ENCODE measurements at regions not wholly inside any gene's neighbourhood (a gene's known extent, or its start where the extent isn't known, plus 50 kb on each side); places are given as distances from the start of the nearest gene placed in this dataset.

DNA sequence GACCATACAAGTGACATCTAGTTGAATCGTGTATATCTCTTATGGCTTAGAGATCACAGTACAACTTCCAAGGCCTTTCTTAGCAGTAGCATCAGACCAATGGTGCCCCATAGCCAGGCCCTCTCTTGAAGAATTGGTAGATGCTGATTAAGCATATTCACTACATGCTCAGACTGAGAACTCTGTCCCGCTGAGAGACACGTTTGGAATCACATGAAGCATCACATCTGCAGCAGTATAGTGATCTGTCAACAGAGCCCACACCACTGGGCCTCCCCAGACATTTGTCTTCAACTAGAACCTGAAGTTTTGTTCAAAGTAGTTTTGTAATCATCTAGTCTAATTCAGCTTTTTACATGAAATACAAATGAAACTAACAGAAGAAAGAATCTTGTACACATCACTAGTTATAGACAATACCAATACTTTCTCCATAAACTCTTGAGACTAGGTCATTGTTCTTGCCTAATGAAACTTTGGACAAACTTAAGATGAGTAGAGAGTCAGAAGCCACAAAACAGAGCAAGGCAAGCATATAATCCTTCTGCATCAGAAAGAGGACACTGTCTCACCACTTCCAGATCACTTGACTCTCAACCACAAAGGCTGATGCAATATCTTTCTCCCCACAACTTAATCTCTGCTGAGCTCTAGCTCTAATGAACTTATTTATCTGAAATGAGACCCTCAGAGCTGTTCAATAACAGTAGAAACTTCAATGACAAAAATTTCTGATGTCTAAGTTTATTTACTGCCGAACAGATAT, 182.7 kb downstream of the TBX18 start:
- H3K9me3 Mint-ChIP-seq, result peaks cover 17% of the 10 kb centered on the region
- no peak for DNase-seq
- WGBS, 2 experiments (ENCODE audit: insufficient coverage in 1 of 2, insufficient read length in 1 of 2), result 89 to 93% methylated on average over 3 to 4 of the region's 4 CpGs
- H3K27ac Mint-ChIP-seq, result no peak overlapping the region
- H3K27ac ChIP-seq (ENCODE audit: low read depth, low read length), result no peak overlapping the region
- no peaks in the 10 kb centered on the region for H3K36me3 ChIP-seq (ENCODE audit: control insufficient read depth, insufficient read depth, low read length)
- H3K27me3 ChIP-seq (ENCODE audit: control insufficient read depth, insufficient read depth, low read length, poor library complexity, severe bottlenecking), result no peaks in the 10 kb centered on the region
- TF ChIP-seq, protein P1, sequence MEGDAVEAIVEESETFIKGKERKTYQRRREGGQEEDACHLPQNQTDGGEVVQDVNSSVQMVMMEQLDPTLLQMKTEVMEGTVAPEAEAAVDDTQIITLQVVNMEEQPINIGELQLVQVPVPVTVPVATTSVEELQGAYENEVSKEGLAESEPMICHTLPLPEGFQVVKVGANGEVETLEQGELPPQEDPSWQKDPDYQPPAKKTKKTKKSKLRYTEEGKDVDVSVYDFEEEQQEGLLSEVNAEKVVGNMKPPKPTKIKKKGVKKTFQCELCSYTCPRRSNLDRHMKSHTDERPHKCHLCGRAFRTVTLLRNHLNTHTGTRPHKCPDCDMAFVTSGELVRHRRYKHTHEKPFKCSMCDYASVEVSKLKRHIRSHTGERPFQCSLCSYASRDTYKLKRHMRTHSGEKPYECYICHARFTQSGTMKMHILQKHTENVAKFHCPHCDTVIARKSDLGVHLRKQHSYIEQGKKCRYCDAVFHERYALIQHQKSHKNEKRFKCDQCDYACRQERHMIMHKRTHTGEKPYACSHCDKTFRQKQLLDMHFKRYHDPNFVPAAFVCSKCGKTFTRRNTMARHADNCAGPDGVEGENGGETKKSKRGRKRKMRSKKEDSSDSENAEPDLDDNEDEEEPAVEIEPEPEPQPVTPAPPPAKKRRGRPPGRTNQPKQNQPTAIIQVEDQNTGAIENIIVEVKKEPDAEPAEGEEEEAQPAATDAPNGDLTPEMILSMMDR (conservative IDR thresholded peaks at IDR 0.05), result no peak
- H3K9ac ChIP-seq (ENCODE audit: extremely low read depth, low read length, poor library complexity, severe bottlenecking), result no peak overlapping the region
- H3K27me3 Mint-ChIP-seq (ENCODE audit: insufficient read depth), result no peaks in the 10 kb centered on the region
- H3K9me3 ChIP-seq (ENCODE audit: control insufficient read depth, low read length), result peaks cover 13% of the 10 kb centered on the region
- no peak overlapping the region for H3K4me3 ChIP-seq (ENCODE audit: low read length)
- H3K4me1 Mint-ChIP-seq, result peaks cover 6% of the 10 kb centered on the region
- H3K36me3 Mint-ChIP-seq (ENCODE audit: low read depth), result no peaks in the 10 kb centered on the region
- H3K4me3 Mint-ChIP-seq, result no peak overlapping the region
- H3K4me1 ChIP-seq (ENCODE audit: control insufficient read depth, insufficient read depth, low read length), result no peaks in the 10 kb centered on the region

DNA sequence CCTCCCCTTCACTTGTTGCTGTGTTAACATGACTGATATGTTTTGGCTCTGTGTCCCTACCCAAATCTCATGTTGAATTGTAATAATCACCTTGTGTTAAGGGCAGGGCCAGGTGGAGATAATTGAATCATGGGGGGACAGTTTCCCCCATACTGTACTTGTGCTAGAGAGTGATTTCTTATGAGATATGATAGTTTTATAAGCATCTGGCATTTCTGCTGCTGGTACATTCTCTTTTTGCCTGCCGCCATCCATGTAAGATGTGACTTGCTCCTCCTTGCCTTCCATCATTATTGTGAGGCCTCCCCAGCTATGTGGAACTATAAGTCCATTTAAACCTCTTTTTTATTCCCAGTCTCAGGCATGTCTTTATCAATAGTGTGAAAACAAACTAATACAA, 185.0 kb downstream of the TBX18 start:
- Histone ChIP-seq H3K27ac (ENCODE audit: low read depth, low read length) (no peak overlapping the region), H3K27me3 (ENCODE audit: control insufficient read depth, insufficient read depth, low read length, poor library complexity, severe bottlenecking) (no peaks in the 10 kb centered on the region), H3K4me1 (ENCODE audit: control insufficient read depth, insufficient read depth, low read length) (peaks cover 3% of the 10 kb centered on the region), H3K4me3 (ENCODE audit: low read length) (peak overlapping the region; percentile 8), H3K36me3 (ENCODE audit: control insufficient read depth, insufficient read depth, low read length) (no peaks in the 10 kb centered on the region), H3K9me3 (ENCODE audit: control insufficient read depth, low read length) (peaks cover 13% of the 10 kb centered on the region), H3K9ac (ENCODE audit: extremely low read depth, low read length, poor library complexity, severe bottlenecking) (no peak overlapping the region)
- Mint-ChIP-seq H3K27ac (no peak overlapping the region), H3K4me1 (peaks cover 4% of the 10 kb centered on the region), H3K36me3 (ENCODE audit: low read depth) (no peaks in the 10 kb centered on the region), H3K4me3 (no peak overlapping the region), H3K27me3 (ENCODE audit: insufficient read depth) (no peaks in the 10 kb centered on the region), H3K9me3 (peaks cover 12% of the 10 kb centered on the region)
- no peak for DNase-seq
- TF ChIP-seq, protein P1 (conservative IDR thresholded peaks at IDR 0.05), result no peak
- WGBS, 2 experiments (ENCODE audit: insufficient coverage in 1 of 2, insufficient read length in 1 of 2), result 0% methylated on average over 1 of the region's 1 CpG

- H3K4me3 Mint-ChIP-seq, result no peak overlapping the region
- TF ChIP-seq, protein P1 (conservative IDR thresholded peaks at IDR 0.05), result no peak
These were observed 188.4 kb downstream of the TBX18 start for GRCh38 chr6:84576029-84576428.

More at GRCh38 chr6:84576029-84576428, 188.4 kb downstream of the TBX18 start:
- Histone ChIP-seq H3K27ac (ENCODE audit: low read depth, low read length) (no peak overlapping the region), H3K27me3 (ENCODE audit: control insufficient read depth, insufficient read depth, low read length, poor library complexity, severe bottlenecking) (no peaks in the 10 kb centered on the region), H3K4me1 (ENCODE audit: control insufficient read depth, insufficient read depth, low read length) (peaks cover 3% of the 10 kb centered on the region), H3K36me3 (ENCODE audit: control insufficient read depth, insufficient read depth, low read length) (no peaks in the 10 kb centered on the region), H3K9ac (ENCODE audit: extremely low read depth, low read length, poor library complexity, severe bottlenecking) (no peak overlapping the region), H3K9me3 (ENCODE audit: control insufficient read depth, low read length) (peaks cover 13% of the 10 kb centered on the region), H3K4me3 (ENCODE audit: low read length) (no peak overlapping the region)
- DNase-seq, result no peak
- peaks cover 4% of the 10 kb centered on the region for H3K4me1 Mint-ChIP-seq
- no peaks in the 10 kb centered on the region for H3K27me3 Mint-ChIP-seq (ENCODE audit: insufficient read depth)
- H3K27ac Mint-ChIP-seq, result no peak overlapping the region
- peaks cover 12% of the 10 kb centered on the region for H3K9me3 Mint-ChIP-seq
- no peaks in the 10 kb centered on the region for H3K36me3 Mint-ChIP-seq (ENCODE audit: low read depth)
